Neural cell (in vitro differentiated cells): ENCODE measurements at regions not wholly inside any gene's neighbourhood (a gene's known extent, or its start where the extent isn't known, plus 50 kb on each side); places are given as distances from the start of the nearest gene placed in this dataset.

Experiments
- H2AFZ ChIP-seq: fragments of 200-600, 300-800 bp; sonication (generic), shearing (Covaris generic); 2 replicates; pipeline ENCODE4 v1.6.0; 2014; ENCODE audit warnings: low read depth, mild to moderate bottlenecking, antibody characterized with exemption, low read length, moderate library complexity
- H3F3A ChIP-seq: fragments of 200-600 bp; shearing (Covaris generic); 2 replicates; pipeline ENCODE4 v1.6.1; 2016; ENCODE audit warnings: mild to moderate bottlenecking, moderate library complexity, mixed read lengths, antibody characterized with exemption, low read length; ENCODE audit not compliant: insufficient read depth, poor library complexity, severe bottlenecking
- H3K27ac ChIP-seq: fragments of 200-600, 300-800 bp; sonication (generic), shearing (Covaris generic); 2 replicates; pipeline ENCODE4 v1.5.1; 2014; ENCODE audit warnings: mild to moderate bottlenecking, low read length, moderate library complexity
- H3K27me3 ChIP-seq: fragments of 300-800, 200-600 bp; sonication (generic), shearing (Covaris generic); 2 replicates; pipeline ENCODE4 v1.6.0; 2014; ENCODE audit warnings: mild to moderate bottlenecking, low read depth, low read length, moderate library complexity; ENCODE audit not compliant: insufficient read depth
- H3K36me3 ChIP-seq: fragments of 300-800, 200-600 bp; sonication (generic), shearing (Covaris generic); 2 replicates; pipeline ENCODE4 v1.5.1; 2014; ENCODE audit warnings: mild to moderate bottlenecking, antibody characterized with exemption, low read length, moderate library complexity; ENCODE audit not compliant: insufficient read depth
- H3K4me2 ChIP-seq: fragments of 300-800, 200-600 bp; sonication (generic), shearing (Covaris generic); 2 replicates; pipeline ENCODE4 v1.6.0; 2014; ENCODE audit warnings: mild to moderate bottlenecking, low read length
- H3K4me3 ChIP-seq: fragments of 300-800, 200-600 bp; sonication (generic), shearing (Covaris generic); 2 replicates; pipeline ENCODE4 v1.5.1; 2014; ENCODE audit warnings: mild to moderate bottlenecking, low read length, moderate library complexity
- H3K79me2 ChIP-seq: fragments of 200-600 bp; shearing (Covaris generic); replicated peaks from 2 replicates; pipeline ENCODE4 v1.6.0; 2014; ENCODE audit warnings: mild to moderate bottlenecking, low read length, moderate library complexity; ENCODE audit not compliant: insufficient read depth
- H3K9ac ChIP-seq: fragments of 300-800, 200-600 bp; sonication (generic), shearing (Covaris generic); 2 replicates; pipeline ENCODE4 v1.6.1; 2016; ENCODE audit warnings: mild to moderate bottlenecking, low read length, mixed read lengths
- H3K9me2 ChIP-seq: fragments of 200-600 bp; shearing (Covaris generic); 2 replicates; pipeline ENCODE4 v1.6.1; 2016; ENCODE audit warnings: mild to moderate bottlenecking, low read length, mixed read lengths; ENCODE audit not compliant: insufficient read depth
- H3K9me3 ChIP-seq: fragments of 200-600, 300-800 bp; sonication (generic), shearing (Covaris generic); 2 replicates; pipeline ENCODE4 v1.6.1; 2016; ENCODE audit warnings: mild to moderate bottlenecking, mixed run types, low read length, moderate library complexity, mixed read lengths
- H4K20me1 ChIP-seq: fragments of 200-600 bp; shearing (Covaris generic); 2 replicates; pipeline ENCODE4 v1.6.1; 2016; ENCODE audit warnings: mild to moderate bottlenecking, mixed run types; ENCODE audit not compliant: insufficient read depth
- CTCF ChIP-seq: fragments of 450-650 bp; IDR thresholded peaks from 2 replicates; pipeline ENCODE4 v1.5.1; 2014; ENCODE audit warnings: antibody characterized with exemption, mild to moderate bottlenecking, moderate library complexity; ENCODE audit not compliant: poor library complexity, severe bottlenecking
- EP300 ChIP-seq: fragments of 450-650 bp; conservative IDR thresholded peaks from 2 replicates; pipeline ENCODE4 v1.6.1; 2014; ENCODE audit warnings: antibody characterized with exemption, mild to moderate bottlenecking, moderate library complexity; ENCODE audit not compliant: poor library complexity, severe bottlenecking
- EZH2 ChIP-seq: fragments of 200-600, 300-800 bp; shearing (Covaris generic), sonication (generic); IDR thresholded peaks from 2 replicates; pipeline ENCODE4 v1.6.1; 2014; ENCODE audit warnings: antibody characterized with exemption, low read length, borderline replicate concordance, mild to moderate bottlenecking; ENCODE audit not compliant: insufficient read depth, poor library complexity, severe bottlenecking
- MXI1 ChIP-seq: fragments of 450-650 bp; conservative IDR thresholded peaks from 2 replicates; pipeline ENCODE4 v1.6.1; 2014; ENCODE audit warnings: antibody characterized with exemption, mild to moderate bottlenecking; ENCODE audit not compliant: poor library complexity, severe bottlenecking
- POLR2AphosphoS5 ChIP-seq: IDR thresholded peaks from 2 replicates; pipeline ENCODE4 v1.6.1; 2012
- RAD21 ChIP-seq: fragments of 450-650 bp; conservative IDR thresholded peaks from 2 replicates; pipeline ENCODE4 v1.6.1; 2014; ENCODE audit warnings: antibody characterized with exemption, mild to moderate bottlenecking, moderate library complexity
- REST ChIP-seq: IDR thresholded peaks from 2 replicates; pipeline ENCODE4 v1.6.1; 2012; ENCODE audit warnings: borderline replicate concordance
- SMC3 ChIP-seq: fragments of 450-650 bp; conservative IDR thresholded peaks from 2 replicates; pipeline ENCODE4 v1.6.1; 2014; ENCODE audit warnings: antibody characterized with exemption, mild to moderate bottlenecking, moderate library complexity; ENCODE audit not compliant: poor library complexity
- TAF1 ChIP-seq: IDR thresholded peaks from 2 replicates; pipeline ENCODE4 v1.6.1; 2012; ENCODE audit warnings: low read depth

- no peak for TF ChIP-seq CTCF
- no peak for TF ChIP-seq EP300
- TF ChIP-seq MXI1: no peak
- no peak for TF ChIP-seq TAF1
- Histone ChIP-seq H4K20me1 (no peaks in the 10 kb centered on the region), H3K9me2 (no peaks in the 10 kb centered on the region), H3K79me2 (no peaks in the 10 kb centered on the region), H3K9ac (no peak overlapping the region), H3K36me3 (no peaks in the 10 kb centered on the region), H3K9me3 (no peaks in the 10 kb centered on the region), H3K4me3 (no peak overlapping the region), H3F3A (no peaks in the 10 kb centered on the region), H3K4me2 (no peak overlapping the region), H2AFZ (no peak overlapping the region), H3K27ac (no peak overlapping the region), H3K27me3 (no peaks in the 10 kb centered on the region)
These were observed 76.7 kb upstream of the TAB3 start for GRCh38 chrX:30965767-30966166.

- H3F3A ChIP-seq: no peaks in the 10 kb centered on the region
- TF ChIP-seq POLR2AphosphoS5 (no peak), TAF1 (no peak), SMC3 (no peak), RAD21 (no peak), EP300 (no peak), CTCF (no peak), MXI1 (no peak), EZH2 (no peak), REST (no peak)
- H3K4me3 ChIP-seq: no peak overlapping the region
- H3K36me3 ChIP-seq: no peaks in the 10 kb centered on the region
- H3K4me2 ChIP-seq: no peak overlapping the region
- no peak overlapping the region for H2AFZ ChIP-seq
- no peak overlapping the region for H3K27ac ChIP-seq
- no peaks in the 10 kb centered on the region for H4K20me1 ChIP-seq
- H3K9ac ChIP-seq: no peak overlapping the region
- H3K79me2 ChIP-seq: no peaks in the 10 kb centered on the region
- no peaks in the 10 kb centered on the region for H3K9me3 ChIP-seq
- H3K9me2 ChIP-seq: no peaks in the 10 kb centered on the region
- H3K27me3 ChIP-seq: no peaks in the 10 kb centered on the region
These were observed 72.5 kb upstream of the TAB3 start for GRCh38 chrX:30961387-30962174.
